ENCODE measurements at regions not wholly inside any gene's neighbourhood (a gene's known extent, or its start where the extent isn't known, plus 50 kb on each side); places are given as distances from the start of the nearest gene placed in this dataset.

GRCh38 chr6:85273046-85273445 is 176.8 kb upstream of the NT5E start:
- H2AFZ ChIP-seq (ENCODE audit: insufficient read depth, low read depth, low read length, poor library complexity, severe bottlenecking), result no peak overlapping the region
- 92% methylated on average over 4 of the region's 4 CpGs for WGBS (ENCODE audit: insufficient coverage)
- peaks cover 0 to 8% of the 10 kb centered on the region in 2 donors for H3K9me3 ChIP-seq (replicated peaks in 1 of 2; ENCODE audit: control insufficient read depth in 1 of 2, insufficient read depth in 1 of 2, low read length in 2 of 2)
- Mint-ChIP-seq H3K9me3 (peaks cover 0 to 16% (median 6%) of the 10 kb centered on the region in 7 donors), H3K4me3 (no peak overlapping the region), H3K27ac (peak overlapping the region in 1 of 7 donors; percentile 28), H3K36me3 (no peaks in the 10 kb centered on the region), H3K27me3 (ENCODE audit: low read depth in 3 of 3) (no peaks in the 10 kb centered on the region), H3K4me1 (no peaks in the 10 kb centered on the region)
- TF ChIP-seq CTCF (IDR thresholded peaks at IDR 0.05), result no peak
- no peaks in the 10 kb centered on the region for H4K20me1 ChIP-seq (ENCODE audit: insufficient read depth, low read length)
- H3K4me1 ChIP-seq (ENCODE audit: control insufficient read depth in 1 of 2, insufficient read depth in 2 of 2, low read length in 2 of 2), result no peaks in the 10 kb centered on the region
- no peaks in the 10 kb centered on the region for H3K27me3 ChIP-seq (ENCODE audit: control insufficient read depth in 2 of 2, insufficient read depth in 2 of 2, low read length in 2 of 2)
- no peak overlapping the region for H3K4me3 ChIP-seq (replicated peaks in 1 of 3; ENCODE audit: low read depth in 2 of 3, low read length in 3 of 3)
- H3K36me3 ChIP-seq (replicated peaks in 1 of 2; ENCODE audit: control insufficient read depth in 1 of 2, insufficient read depth in 2 of 2, low read length in 2 of 2), result no peaks in the 10 kb centered on the region
- H3K79me2 ChIP-seq (ENCODE audit: insufficient read depth, low read length), result no peaks in the 10 kb centered on the region
- DNase-seq, result no peak
- intact Hi-C loops (cut with micrococcal nuclease), result no loop called here
- no peak overlapping the region for H3K27ac ChIP-seq (ENCODE audit: low read depth in 1 of 2, low read length in 2 of 2)
- no peak overlapping the region for H3K4me2 ChIP-seq (replicated peaks; ENCODE audit: extremely low read depth, low read length, poor library complexity, severe bottlenecking)
- no peak overlapping the region for H3K9ac ChIP-seq (ENCODE audit: insufficient read depth, low read length, poor library complexity, severe bottlenecking)

GRCh38 chr6:85272592-85272991 is 177.3 kb upstream of the NT5E start:
- Mint-ChIP-seq H3K36me3 (no peaks in the 10 kb centered on the region), H3K4me1 (no peaks in the 10 kb centered on the region), H3K9me3 (peaks cover 0 to 19% (median 6%) of the 10 kb centered on the region in 7 donors), H3K27me3 (ENCODE audit: low read depth in 3 of 3) (no peaks in the 10 kb centered on the region), H3K27ac (no peak overlapping the region), H3K4me3 (no peak overlapping the region)
- H3K27ac ChIP-seq (ENCODE audit: low read depth in 1 of 2, low read length in 2 of 2), result no peak overlapping the region
- H3K27me3 ChIP-seq (ENCODE audit: control insufficient read depth in 2 of 2, insufficient read depth in 2 of 2, low read length in 2 of 2), result no peaks in the 10 kb centered on the region
- H3K9ac ChIP-seq (ENCODE audit: insufficient read depth, low read length, poor library complexity, severe bottlenecking), result no peak overlapping the region
- intact Hi-C loops (cut with micrococcal nuclease), result no loop called here
- H3K79me2 ChIP-seq (ENCODE audit: insufficient read depth, low read length), result no peaks in the 10 kb centered on the region
- no peaks in the 10 kb centered on the region for H3K36me3 ChIP-seq (replicated peaks in 1 of 2; ENCODE audit: control insufficient read depth in 1 of 2, insufficient read depth in 2 of 2, low read length in 2 of 2)
- no peaks in the 10 kb centered on the region for H3K4me1 ChIP-seq (ENCODE audit: control insufficient read depth in 1 of 2, insufficient read depth in 2 of 2, low read length in 2 of 2)
- no peak for TF ChIP-seq CTCF (IDR thresholded peaks at IDR 0.05)
- H4K20me1 ChIP-seq (ENCODE audit: insufficient read depth, low read length), result no peaks in the 10 kb centered on the region
- no peak for DNase-seq
- no CpG with 5 or more reads among the region's 3 CpGs for WGBS (ENCODE audit: insufficient coverage)
- peaks cover 4 to 10% of the 10 kb centered on the region in 2 donors for H3K9me3 ChIP-seq (replicated peaks in 1 of 2; ENCODE audit: control insufficient read depth in 1 of 2, insufficient read depth in 1 of 2, low read length in 2 of 2)
- H3K4me3 ChIP-seq (replicated peaks in 1 of 3; ENCODE audit: low read depth in 2 of 3, low read length in 3 of 3), result no peak overlapping the region
- H2AFZ ChIP-seq (ENCODE audit: insufficient read depth, low read depth, low read length, poor library complexity, severe bottlenecking), result no peak overlapping the region
- H3K4me2 ChIP-seq (replicated peaks; ENCODE audit: extremely low read depth, low read length, poor library complexity, severe bottlenecking), result no peak overlapping the region

All from CD14-positive monocyte (primary cell).